HepG2 (cell line): ENCODE measurements at regions not wholly inside any gene's neighbourhood (a gene's known extent, or its start where the extent isn't known, plus 50 kb on each side); places are given as distances from the start of the nearest gene placed in this dataset.
"Not testable (repeated sequence)": the region's sequence is repeated elsewhere in the genome, so short reads cannot be mapped to it uniquely, and the experiment has no call there.

Experiments used
- ATAC-seq: fragments of 200-7000 bp; cut with Tn5 transposase; 3 replicates; pipeline ENCODE4 v1.9.1; 2020; ENCODE audit warnings: mild to moderate bottlenecking, moderate library complexity
- BruUV-seq: library from RNA; stranded (reverse); fragments of 400-500 nt; replicated peaks from 2 replicates; lab custom pipeline; 2021; lab: Mats Ljungman, UMichigan
- CTCF ChIA-PET: fragments of 300-600 bp; formaldehyde crosslinking; extraction: SDS; loops from one replicate; lab custom pipeline; 2021; ENCODE audit warnings: low total read pairs, inconsistent platforms, low intra/inter-chr PET ratio; lab: Yijun Ruan, JAX
- POLR2A ChIA-PET: fragments of 350-600 bp; sonication (Branson Sonifier 250); formaldehyde crosslinking; loops from one replicate; lab custom pipeline; 2020; ENCODE audit warnings: antibody characterized with exemption, inconsistent platforms; lab: Yijun Ruan, JAX
- DNase-seq: peaks from one replicate; pipeline ENCODE4 v3.0.0-alpha.2; 2015; ENCODE audit warnings: low spot score
- FAIRE-seq: peaks from 3 replicates; lab custom pipeline; 2011; peaks lifted over from hg19 to GRCh38; lab: Jason Lieb, UNC
- H2AFZ ChIP-seq: one replicate; pipeline ENCODE4 v1.6.1; 2011; ENCODE audit warnings: low read length, inconsistent platforms
- H3K27ac ChIP-seq: fragments of 300-600 bp; 3 replicates; pipeline ENCODE4 v1.8.0; 2011; ENCODE audit warnings: mixed run types, mild to moderate bottlenecking, mixed read lengths, low read length, inconsistent platforms; ENCODE audit not compliant: insufficient read depth; ENCODE audit errors: extremely low read length
- H3K27me3 ChIP-seq, 2 experiments: fragments of 200-600 bp in 1 of 2; 2 replicates in 1 of 2; 3 replicates in 1 of 2; pipeline versions ENCODE4 v1.6.0 to v1.8.0; 2011; ENCODE audit warnings: low read length in 2 of 2, mild to moderate bottlenecking in 2 of 2, moderate library complexity in 2 of 2, inconsistent platforms in 1 of 2; ENCODE audit not compliant: insufficient read depth in 2 of 2, control insufficient read depth in 1 of 2
- H3K36me3 ChIP-seq, 2 experiments: fragments of 200-600 bp in 1 of 2; replicated peaks in 1 of 2; 2 replicates in 1 of 2; 3 replicates in 1 of 2; pipeline versions ENCODE4 v1.5.1 to v1.8.0; 2011; ENCODE audit warnings: low read length in 2 of 2, inconsistent platforms in 1 of 2; ENCODE audit not compliant: insufficient read depth in 2 of 2, control insufficient read depth in 1 of 2
- H3K4me1 ChIP-seq: 2 replicates; pipeline ENCODE4 v1.5.1; 2012; ENCODE audit warnings: low read length, inconsistent platforms; ENCODE audit not compliant: insufficient read depth
- H3K4me2 ChIP-seq: 2 replicates; pipeline ENCODE4 v1.6.0; 2011; ENCODE audit warnings: low read depth, low read length, inconsistent platforms
- H3K4me3 ChIP-seq, 3 experiments: fragments of 200-600 bp in 1 of 3; sonication (generic), shearing (Covaris generic) in 1 of 3; replicated peaks in 1 of 3; 2 replicates each; pipeline ENCODE4 v1.5.1; 2011 to 2016; ENCODE audit warnings: low read length in 3 of 3, inconsistent platforms in 2 of 3, low read depth in 2 of 3, mild to moderate bottlenecking in 2 of 3, control low read depth in 1 of 3, mixed read lengths in 1 of 3; ENCODE audit not compliant: insufficient read depth in 1 of 3
- H3K79me2 ChIP-seq: one replicate; pipeline ENCODE4 v1.6.1; 2011; ENCODE audit warnings: low read length, inconsistent platforms; ENCODE audit not compliant: insufficient read depth
- H3K9ac ChIP-seq: 2 replicates; pipeline ENCODE4 v1.6.0; 2011; ENCODE audit warnings: mild to moderate bottlenecking, low read depth, low read length, inconsistent platforms; ENCODE audit not compliant: insufficient read depth
- H3K9me3 ChIP-seq: 2 replicates; pipeline ENCODE4 v1.5.1; 2012; ENCODE audit warnings: mild to moderate bottlenecking, low read length
- H4K20me1 ChIP-seq: 2 replicates; pipeline ENCODE4 v1.6.0; 2011; ENCODE audit warnings: inconsistent platforms, mild to moderate bottlenecking, low read length, moderate library complexity; ENCODE audit not compliant: insufficient read depth
- WGBS: methylation state at CpG from one replicate; pipeline ENCODE4 v1.1.6; 2017; ENCODE audit warnings: low lambda C conversion rate; 5-methylcytosine and 5-hydroxymethylcytosine counted together
- in situ Hi-C: cut with HindIII; loops from 2 replicates; pipeline ENCODE4 v1.10.0; 2017; ENCODE audit warnings: low pct_unique_long_range_greater_than_20kb; ENCODE audit not compliant: extremely low pct_ligation_motif_present
- intact Hi-C: fragments of 100-400 bp; cut with micrococcal nuclease; formaldehyde crosslinking; loops from one replicate; pipeline ENCODE4 v1.10.0; 2022; ENCODE audit not compliant: unreplicated experiment

DNA sequence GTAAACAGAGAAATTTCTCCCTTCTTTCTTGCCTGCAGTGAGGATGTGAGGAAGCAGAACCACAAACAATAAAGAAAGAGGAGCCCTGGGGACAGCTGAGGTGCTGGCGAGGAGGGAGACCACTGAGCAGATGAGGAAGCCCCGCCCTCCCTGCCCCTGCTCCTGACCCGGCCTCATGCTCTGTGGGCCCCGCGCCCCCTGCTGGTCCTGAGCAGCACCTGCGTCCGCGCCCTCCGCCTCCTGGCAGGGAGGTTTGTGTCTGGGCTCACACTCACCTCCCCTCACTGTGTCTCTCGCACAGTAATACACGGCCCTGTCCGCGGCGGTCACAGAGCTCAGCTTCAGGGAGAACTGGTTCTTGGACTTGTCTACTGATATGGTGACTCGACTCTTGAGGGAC lies 104.4 kb downstream of the OR4M2 start:
- H2AFZ ChIP-seq, H4K20me1 ChIP-seq, H3K4me1 ChIP-seq, DNase-seq, H3K4me3 ChIP-seq, H3K36me3 ChIP-seq, BruUV-seq, H3K79me2 ChIP-seq, intact Hi-C loops, CTCF ChIA-PET, H3K9me3 ChIP-seq, in situ Hi-C loops, H3K4me2 ChIP-seq, H3K9ac ChIP-seq, FAIRE-seq, H3K27ac ChIP-seq, POLR2A ChIA-PET, H3K27me3 ChIP-seq: not testable (repeated sequence)
- WGBS = no CpG with 5 or more reads among the region's 15 CpGs
- ATAC-seq = peak; percentile 49; the same call in 2 of the 3 replicates

GRCh38 chr15:22186846-22187532 lies 106.7 kb downstream of the OR4M2 start:
- ATAC-seq, H3K27me3 ChIP-seq, H2AFZ ChIP-seq, FAIRE-seq, DNase-seq, intact Hi-C loops, H3K9me3 ChIP-seq, CTCF ChIA-PET, in situ Hi-C loops, H3K79me2 ChIP-seq, H3K9ac ChIP-seq, H3K4me1 ChIP-seq, BruUV-seq, H3K4me2 ChIP-seq, H3K27ac ChIP-seq, H4K20me1 ChIP-seq, H3K36me3 ChIP-seq, H3K4me3 ChIP-seq, POLR2A ChIA-PET: not testable (repeated sequence)
- no CpG with 5 or more reads among the region's 9 CpGs for WGBS

GRCh38 chr15:22191818-22192217 lies 111.5 kb downstream of the OR4M2 start:
- CTCF ChIA-PET, H3K9ac ChIP-seq, H3K27ac ChIP-seq, in situ Hi-C loops, H3K9me3 ChIP-seq, H4K20me1 ChIP-seq, intact Hi-C loops, H2AFZ ChIP-seq, POLR2A ChIA-PET, H3K36me3 ChIP-seq, H3K27me3 ChIP-seq, DNase-seq, ATAC-seq, H3K4me2 ChIP-seq, H3K4me3 ChIP-seq, H3K4me1 ChIP-seq, FAIRE-seq, BruUV-seq, H3K79me2 ChIP-seq: not testable (repeated sequence)
- no CpG with 5 or more reads among the region's 3 CpGs for WGBS

- H3K27me3 ChIP-seq, FAIRE-seq, in situ Hi-C loops, POLR2A ChIA-PET, intact Hi-C loops, H3K4me1 ChIP-seq, H4K20me1 ChIP-seq, H3K4me2 ChIP-seq, DNase-seq, H3K79me2 ChIP-seq, BruUV-seq, H3K9ac ChIP-seq, ATAC-seq, H3K27ac ChIP-seq, H2AFZ ChIP-seq, CTCF ChIA-PET, H3K4me3 ChIP-seq, H3K9me3 ChIP-seq, H3K36me3 ChIP-seq: not testable (repeated sequence)
- no CpG with 5 or more reads among the region's 7 CpGs for WGBS
Observed at GRCh38 chr15:22194739-22195617, 114.7 kb downstream of the OR4M2 start.
